ENCODE measurements at regions not wholly inside any gene's neighbourhood (a gene's known extent, or its start where the extent isn't known, plus 50 kb on each side); places are given as distances from the start of the nearest gene placed in this dataset.

- 70% methylated on average over 4 of the region's 9 CpGs; no CpG with 5 or more reads in 1 of the 2 experiments for WGBS, 2 experiments (ENCODE audit: extremely low coverage in 2 of 2, insufficient read length in 1 of 2)
- no peak for TF ChIP-seq MXI1 (IDR thresholded peaks at IDR 0.05; ENCODE audit: borderline replicate concordance, low read depth, low read length)
- no peak for TF ChIP-seq CEBPB (IDR thresholded peaks at IDR 0.05; ENCODE audit: low read depth, low read length)
- no peak for TF ChIP-seq NFE2L2 (IDR thresholded peaks at IDR 0.05; ENCODE audit: low read depth, low read length)
Observed at GRCh38 chr13:42658019-42658418, 84.1 kb downstream of the TNFSF11 start.

More at GRCh38 chr13:42658019-42658418, 84.1 kb downstream of the TNFSF11 start:
- H4K5ac ChIP-seq (ENCODE audit: low read depth, low read length), result no peak overlapping the region
- no peak overlapping the region for H3K23ac ChIP-seq (ENCODE audit: low read depth, low read length)
- H3K27me3 ChIP-seq (ENCODE audit: control insufficient read depth, insufficient read depth, low read length), result peaks cover 41% of the 10 kb centered on the region
- CTCF ChIA-PET, result no interaction called here
- dilution Hi-C loops (cut with HindIII; ENCODE audit: low sequenced_read_pairs, unreplicated experiment), result no loop called here
- H2BK5ac ChIP-seq (ENCODE audit: low read depth, low read length, poor library complexity, severe bottlenecking), result no peak overlapping the region
- H2BK15ac ChIP-seq (ENCODE audit: low read depth, low read length), result no peak overlapping the region
- H3K9me3 ChIP-seq (ENCODE audit: control insufficient read depth, insufficient read depth, low read length), result no peaks in the 10 kb centered on the region
- no peak overlapping the region for H2AK5ac ChIP-seq (ENCODE audit: low read depth, low read length)
- no peak overlapping the region for H2BK20ac ChIP-seq (ENCODE audit: low read depth, low read length)
- H4K91ac ChIP-seq (ENCODE audit: insufficient read depth, low read depth, low read length), result no peak overlapping the region
- no peak overlapping the region for H3K14ac ChIP-seq (replicated peaks; ENCODE audit: low read depth, low read length)
- no peak overlapping the region for H2AFZ ChIP-seq (replicated peaks; ENCODE audit: low read length, poor library complexity)
- H3K27ac ChIP-seq (ENCODE audit: insufficient read depth, low read length), result no peak overlapping the region
- DNase-seq (no peak), ATAC-seq (ENCODE audit: low read depth) (no peak)
- no peak overlapping the region for H3K4me3 ChIP-seq (ENCODE audit: insufficient read depth, low read depth, low read length)
- H4K20me1 ChIP-seq (ENCODE audit: insufficient read depth, low read length), result no peaks in the 10 kb centered on the region
- in situ Hi-C loops (cut with MboI; ENCODE audit: low sequenced_read_pairs), result no loop called here
- H2BK120ac ChIP-seq (ENCODE audit: low read depth, low read length), result no peak overlapping the region
- no peak overlapping the region for H2AK9ac ChIP-seq (replicated peaks; ENCODE audit: low read depth, low read length, poor library complexity)
- H3K56ac ChIP-seq (ENCODE audit: extremely low read depth, insufficient read depth, low read length), result no peak overlapping the region
- H3K4ac ChIP-seq (ENCODE audit: low read depth, low read length), result no peak overlapping the region
- H3K18ac ChIP-seq (ENCODE audit: low read depth, low read length), result no peak overlapping the region
- H3K9me1 ChIP-seq (ENCODE audit: insufficient read depth, low read length), result no peaks in the 10 kb centered on the region
- no peak overlapping the region for H3K4me2 ChIP-seq (ENCODE audit: low read depth, low read length)
- no peaks in the 10 kb centered on the region for H3K4me1 ChIP-seq (ENCODE audit: control insufficient read depth, insufficient read depth, low read length)
- intact Hi-C loops (cut with micrococcal nuclease), result loop anchor here (10.0 kb wide), 1 partner anchor 1147 kb away; no protein-coding TSS in a partner anchor
- POLR2A ChIA-PET (ENCODE audit: unreplicated experiment), result no interaction called here
- H3K36me3 ChIP-seq (ENCODE audit: control insufficient read depth, insufficient read depth, low read length), result no peaks in the 10 kb centered on the region
- BruUV-seq (replicated peaks), result no TSS peak
- no peaks in the 10 kb centered on the region for H3K79me1 ChIP-seq (ENCODE audit: low read depth in 1 of 2, low read length in 2 of 2)
- H3K9ac ChIP-seq (ENCODE audit: low read depth, low read length), result no peak overlapping the region
- no peak overlapping the region for H4K8ac ChIP-seq (ENCODE audit: low read depth in 2 of 2, low read length in 2 of 2)

Data from IMR-90 (cell line).